ENCODE measurements at regions not wholly inside any gene's neighbourhood (a gene's known extent, or its start where the extent isn't known, plus 50 kb on each side); places are given as distances from the start of the nearest gene placed in this dataset.
A peak's percentile ranks its signal among the peaks of the same experiment; 100 is the strongest.

GRCh38 chr4:71691416-71692073 is 92.3 kb downstream of the GC start:
- DNase-seq: no peak

DNA sequence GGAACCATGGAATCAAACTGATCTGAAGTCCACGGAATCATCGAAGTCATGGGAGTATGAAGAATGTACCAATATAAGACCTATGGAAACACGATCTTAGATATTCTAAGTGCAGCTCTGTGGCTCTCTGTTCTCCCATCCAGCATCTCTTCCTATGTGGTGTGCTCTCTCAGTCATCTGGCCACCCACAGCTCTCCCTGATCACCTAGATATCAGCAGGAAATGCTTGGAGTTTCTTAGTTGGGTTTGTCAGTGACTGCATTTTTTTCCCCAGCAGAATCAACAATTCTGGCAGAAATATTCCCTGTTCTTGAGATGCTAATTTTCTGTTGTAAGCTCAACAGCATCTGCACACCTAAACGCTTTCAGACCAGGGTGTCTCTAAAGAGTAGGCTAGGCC is 94.1 kb downstream of the GC start:
- no peak for DNase-seq

GRCh38 chr4:71687056-71687455 is 96.8 kb downstream of the GC start:
- no peak for DNase-seq

DNA sequence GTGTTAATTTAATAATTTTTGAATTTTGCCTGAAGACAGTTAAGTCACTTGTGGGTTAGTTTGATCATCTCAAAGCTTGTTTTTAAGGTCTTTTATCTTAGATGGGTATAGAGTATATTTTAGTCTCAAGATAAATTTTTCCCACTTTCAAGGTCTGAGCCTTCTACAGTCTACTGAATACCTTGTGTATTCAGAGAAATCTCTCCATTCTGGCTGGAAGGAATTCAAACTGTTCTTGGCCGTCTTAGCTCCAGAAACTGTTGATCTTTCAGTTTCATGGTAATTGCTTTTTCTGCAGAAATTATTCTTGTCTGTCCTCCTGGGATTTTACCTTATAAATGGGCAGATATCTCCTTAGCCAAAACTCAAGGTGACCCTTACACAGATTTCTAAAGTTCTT is 97.9 kb downstream of the GC start:
- DNase-seq: no peak

DNA sequence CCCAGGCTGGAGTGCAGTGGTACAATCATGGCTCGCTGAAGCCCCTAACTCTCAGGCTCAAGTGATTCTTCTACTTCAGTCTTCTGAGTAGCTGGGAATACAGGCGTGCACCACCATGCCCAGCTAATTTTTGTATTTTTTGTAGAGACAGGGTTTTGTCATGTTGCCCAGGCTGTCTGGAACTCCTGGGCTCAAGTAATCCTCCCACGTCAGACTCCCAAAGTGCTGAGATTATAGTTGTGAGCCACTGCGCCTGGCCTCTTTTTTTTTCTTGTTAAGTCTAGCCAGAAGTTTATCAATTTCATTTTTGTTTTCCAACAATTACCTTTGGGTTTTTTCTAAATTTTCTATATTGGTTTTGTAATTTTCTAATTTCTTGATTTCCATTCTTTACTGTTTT is 100.6 kb downstream of the GC start:
- DNase-seq: no peak

- no peak for DNase-seq
Measured at GRCh38 chr4:71680706-71681105, 103.2 kb downstream of the GC start.

GRCh38 chr4:71677568-71677967 is 106.3 kb downstream of the GC start:
- no peak for DNase-seq

- DNase-seq: no peak
Measured at GRCh38 chr4:71669291-71669690, 114.6 kb downstream of the GC start.

DNA sequence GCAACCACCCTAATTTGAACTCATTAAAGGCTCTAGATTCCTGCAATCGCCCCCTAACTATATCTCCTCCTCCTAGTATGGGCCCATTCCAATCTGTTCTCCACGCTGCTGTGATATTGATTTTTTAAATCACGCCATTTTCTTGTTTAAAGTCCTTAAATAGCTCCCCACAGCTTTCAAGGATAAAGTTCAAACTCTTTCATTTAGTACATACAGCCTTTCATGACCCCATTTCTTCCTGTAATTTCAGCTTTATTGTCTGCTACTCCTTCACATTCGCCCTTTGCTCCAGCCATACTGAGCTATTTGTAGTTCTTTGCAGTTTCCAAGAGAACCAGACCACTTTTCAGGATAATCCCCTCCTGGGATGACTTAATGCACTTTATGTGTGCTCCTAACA is 118.5 kb downstream of the GC start:
- DNase-seq: no peak

DNA sequence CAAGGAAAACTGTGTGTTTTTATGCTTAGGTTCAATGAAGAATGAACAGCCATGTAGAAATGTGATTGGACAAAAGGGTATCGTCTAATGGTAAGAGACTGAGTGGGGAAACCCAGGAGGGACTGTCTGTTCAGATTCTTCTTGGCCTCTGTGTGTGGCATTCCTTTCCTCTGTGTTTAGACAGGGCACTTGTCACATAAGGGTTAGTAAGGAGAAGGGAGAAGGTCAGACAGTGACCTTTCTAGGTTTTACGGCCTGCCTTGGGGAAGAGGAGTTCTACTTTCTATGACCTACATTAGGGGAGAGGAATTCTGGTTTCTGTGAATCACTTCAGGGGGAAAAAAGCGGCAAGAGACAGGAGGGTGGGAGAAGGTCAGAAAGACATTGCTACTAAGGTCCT is 119.5 kb downstream of the GC start:
- DNase-seq: no peak

- no peak for DNase-seq
Measured at GRCh38 chr4:71663780-71664179, 120.1 kb downstream of the GC start.

- DNase-seq: no peak
Measured at GRCh38 chr4:71659979-71660378, 123.9 kb downstream of the GC start.

DNA sequence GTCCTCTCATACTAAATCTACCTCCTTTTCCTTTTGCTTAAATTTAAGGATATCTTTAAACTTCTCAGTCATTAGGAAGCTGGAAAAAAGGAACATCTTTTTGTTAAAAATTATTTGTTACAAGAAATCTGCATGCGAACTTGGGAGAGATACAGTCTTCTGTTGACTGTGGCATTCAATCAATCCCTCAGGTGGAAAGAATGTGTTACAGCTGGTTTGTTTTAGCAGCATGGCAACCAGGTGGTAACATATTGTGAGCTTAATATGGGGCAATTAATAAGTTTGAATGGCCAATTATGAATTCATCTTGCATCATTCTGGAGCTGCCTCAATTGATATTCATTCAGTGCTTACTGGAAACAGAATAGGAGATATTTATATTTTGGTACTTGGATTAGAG is 135.0 kb downstream of the GC start:
- no peak for DNase-seq

GRCh38 chr4:71648448-71648847 is 135.4 kb downstream of the GC start:
- DNase-seq: no peak

GRCh38 chr4:71639380-71639779 is 144.5 kb downstream of the GC start:
- no peak for DNase-seq

GRCh38 chr4:71635139-71635748 is 148.6 kb downstream of the GC start:
- peak; percentile 3 for DNase-seq

GRCh38 chr4:71634364-71634763 is 149.5 kb downstream of the GC start:
- no peak for DNase-seq

DNA sequence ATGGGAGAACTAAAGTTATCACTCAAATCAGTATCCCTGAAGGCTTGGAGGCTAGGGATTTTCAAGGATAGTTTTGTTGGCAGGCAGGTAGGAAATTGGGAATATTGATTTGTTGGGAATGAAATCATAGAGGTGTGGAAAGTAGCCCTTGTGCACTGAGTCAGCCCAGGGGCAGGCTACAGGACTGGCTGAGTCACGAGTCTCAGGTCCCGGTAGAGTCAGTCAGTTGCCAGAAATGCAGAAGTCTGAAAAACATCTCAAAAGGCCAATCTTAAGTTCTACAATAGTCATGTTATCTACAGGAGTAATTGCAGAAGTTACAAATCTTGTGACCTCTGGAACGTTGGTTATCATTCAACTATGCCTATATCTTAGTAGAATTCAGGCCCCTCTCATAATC is 153.1 kb downstream of the GC start:
- DNase-seq: no peak

- DNase-seq: no peak
Measured at GRCh38 chr4:71625005-71625404, 158.9 kb downstream of the GC start.
